Adrenal gland (tissue), 9 donors: ENCODE measurements at regions not wholly inside any gene's neighbourhood (a gene's known extent, or its start where the extent isn't known, plus 50 kb on each side); places are given as distances from the start of the nearest gene placed in this dataset.

Experiments
- DNase-seq, 7 donors: peaks; one replicate each; pipeline ENCODE4 v3.0.0-alpha.2; 2019 to 2020
- H3K27ac ChIP-seq, 5 donors: fragments of 200-600 bp; sonication (generic) in 4 of 5; 1 replicate in 3 of 5; 2 replicates in 2 of 5; pipeline versions ENCODE4 v1.5.1 to v1.8.0; 2016 to 2020; ENCODE audit warnings: mild to moderate bottlenecking in 1 of 5
- H3K27me3 ChIP-seq: fragments of 200-600 bp; 2 replicates; pipeline ENCODE4 v1.8.0; 2021
- H3K36me3 ChIP-seq, 2 donors: fragments of 200-600 bp; replicated peaks in 1 of 2; 1 replicate in 1 of 2; 2 replicates in 1 of 2; pipeline versions ENCODE4 v1.5.1 to v1.8.0; 2018 to 2022
- H3K4me1 ChIP-seq, 2 donors: fragments of 200-600 bp; replicated peaks in 1 of 2; 1 replicate in 1 of 2; 2 replicates in 1 of 2; pipeline versions ENCODE4 v1.5.1 to v1.8.0; 2018 to 2021
- H3K4me3 ChIP-seq, 4 donors: fragments of 200-600 bp; sonication (generic) in 3 of 4; one replicate each; pipeline ENCODE4 v1.5.1; 2016 to 2018
- H3K9me3 ChIP-seq, 3 donors: fragments of 200-600 bp; sonication (generic) in 1 of 3; replicated peaks in 1 of 3; 1 replicate in 2 of 3; 2 replicates in 1 of 3; pipeline versions ENCODE4 v1.5.1 to v1.8.0; 2016 to 2021
- CTCF ChIP-seq, 6 experiments: fragments of 450-650 bp in 4 of 6; fragments of 200-600 bp in 2 of 6; sonication (generic) in 1 of 6; IDR thresholded peaks; 1 replicate in 5 of 6; 2 replicates in 1 of 6; pipeline versions ENCODE4 v1.5.1 to v1.8.0; 2016 to 2021; ENCODE audit warnings: antibody characterized with exemption in 6 of 6, mild to moderate bottlenecking in 2 of 6, moderate library complexity in 1 of 6
- POLR2A ChIP-seq, 2 donors: fragments of 450-650 bp; IDR thresholded peaks; one replicate each; pipeline ENCODE4 v1.6.1; 2017; ENCODE audit warnings: antibody characterized with exemption in 2 of 2, mild to moderate bottlenecking in 2 of 2, moderate library complexity in 1 of 2
- WGBS, 4 donors: extraction: QIAGEN DNeasy Blood & Tissue Kit in 2 of 4; methylation state at CpG; one replicate each; pipeline versions ENCODE4 v1.1.5 to v1.1.7; 2013 to 2017; 5-methylcytosine and 5-hydroxymethylcytosine counted together
- intact Hi-C, 2 donors: fragments of 100-400 bp; cut with DNase I; formaldehyde crosslinking; loops; one replicate each; pipeline versions ENCODE4 v1.14.1 to v1.15.0; 2022 to 2023
- donor health status: healthy with polysubstance abuse.
- donor health status: Bipolar disorder and iron deficiency.
- donor health status: DM: yes; HTN: yes; CAD: no.
- donor health status: DM: no; HTN: no; CAD: no.
- donor health status: DM: no; HTN: no; CAD: no.

GRCh38 chr18:7466190-7466589, 100.9 kb upstream of the PTPRM start:
- Histone ChIP-seq H3K4me1 (no peaks in the 10 kb centered on the region), H3K27me3 (no peaks in the 10 kb centered on the region), H3K36me3 (no peaks in the 10 kb centered on the region), H3K9me3 (no peaks in the 10 kb centered on the region), H3K27ac (no peak overlapping the region), H3K4me3 (no peak overlapping the region)
- intact Hi-C loops: no loop called here
- TF ChIP-seq CTCF (IDR thresholded peaks at IDR 0.05) (no peak), POLR2A (IDR thresholded peaks at IDR 0.05) (no peak)
- WGBS, 4 donors: 34 to 46% (median 41%) methylated on average over 5 of the region's 5 CpGs
- DNase-seq: no peak

- no peaks in the 10 kb centered on the region for H3K4me1 ChIP-seq
- no peak overlapping the region for H3K4me3 ChIP-seq
- TF ChIP-seq CTCF (IDR thresholded peaks at IDR 0.05) (no peak), POLR2A (IDR thresholded peaks at IDR 0.05) (no peak)
- intact Hi-C loops: no loop called here
- WGBS, 4 donors: 78 to 84% (median 80%) methylated on average over 14 to 18 of the region's 18 CpGs
- no peaks in the 10 kb centered on the region for H3K27me3 ChIP-seq
- DNase-seq: no peak
- no peaks in the 10 kb centered on the region for H3K9me3 ChIP-seq
- no peaks in the 10 kb centered on the region for H3K36me3 ChIP-seq
- no peak overlapping the region for H3K27ac ChIP-seq
Observed at GRCh38 chr18:7467708-7468466, 99.2 kb upstream of the PTPRM start.

- Histone ChIP-seq H3K27me3 (no peaks in the 10 kb centered on the region), H3K4me1 (no peaks in the 10 kb centered on the region), H3K9me3 (no peaks in the 10 kb centered on the region), H3K4me3 (no peak overlapping the region), H3K27ac (no peak overlapping the region), H3K36me3 (no peaks in the 10 kb centered on the region)
- DNase-seq: no peak
- TF ChIP-seq CTCF (IDR thresholded peaks at IDR 0.05) (no peak), POLR2A (IDR thresholded peaks at IDR 0.05) (no peak)
- 66 to 76% (median 72%) methylated on average over 4 to 5 of the region's 5 CpGs for WGBS, 4 donors
- intact Hi-C loops: no loop called here
Observed at GRCh38 chr18:7470101-7470500, 97.0 kb upstream of the PTPRM start.

- Histone ChIP-seq H3K27me3 (no peaks in the 10 kb centered on the region), H3K27ac (no peak overlapping the region), H3K9me3 (no peaks in the 10 kb centered on the region), H3K4me3 (no peak overlapping the region), H3K36me3 (no peaks in the 10 kb centered on the region), H3K4me1 (no peaks in the 10 kb centered on the region)
- TF ChIP-seq CTCF (IDR thresholded peaks at IDR 0.05) (no peak), POLR2A (IDR thresholded peaks at IDR 0.05) (no peak)
- intact Hi-C loops: no loop called here
- 75 to 88% (median 81%) methylated on average over 3 of the region's 3 CpGs for WGBS, 4 donors
- DNase-seq: no peak
Observed at GRCh38 chr18:7470503-7470902, 96.6 kb upstream of the PTPRM start.
